H54 (cell line): ENCODE measurements at regions not wholly inside any gene's neighbourhood (a gene's known extent, or its start where the extent isn't known, plus 50 kb on each side); places are given as distances from the start of the nearest gene placed in this dataset.

Experiments
- DNase-seq: peaks from one replicate; pipeline ENCODE4 v3.0.0; 2011; ENCODE audit warnings: low spot score, mixed read lengths; ENCODE audit not compliant: insufficient read length
- FAIRE-seq: peaks from 3 replicates; lab custom pipeline; 2011; peaks lifted over from hg19 to GRCh38; lab: Jason Lieb, UNC
- POLR2A ChIP-seq: IDR thresholded peaks from 2 replicates; pipeline ENCODE4 v1.6.1; 2011; ENCODE audit warnings: low read depth, mild to moderate bottlenecking, low read length

DNA sequence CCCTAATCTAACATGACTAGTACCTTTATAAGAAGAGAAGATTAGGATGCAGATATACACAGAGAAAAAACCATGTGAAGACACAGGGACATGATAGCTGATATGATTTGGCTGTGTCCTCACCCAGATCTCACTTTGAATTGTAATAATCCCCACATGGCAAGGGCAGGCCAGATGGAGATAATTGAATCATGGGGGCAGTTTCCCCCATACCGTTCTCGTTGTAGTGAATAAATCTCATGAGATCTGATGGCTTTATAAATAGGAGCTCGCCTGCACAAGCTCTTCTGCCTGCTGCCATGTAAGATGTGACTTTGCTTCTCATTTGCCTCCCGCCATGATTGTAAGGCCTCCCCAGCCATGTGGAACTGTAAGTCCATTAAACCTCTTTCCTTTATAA is 364.3 kb downstream of the FBXW7 start:
- TF ChIP-seq POLR2A: no peak
- no peak for FAIRE-seq
- no peak for DNase-seq

DNA sequence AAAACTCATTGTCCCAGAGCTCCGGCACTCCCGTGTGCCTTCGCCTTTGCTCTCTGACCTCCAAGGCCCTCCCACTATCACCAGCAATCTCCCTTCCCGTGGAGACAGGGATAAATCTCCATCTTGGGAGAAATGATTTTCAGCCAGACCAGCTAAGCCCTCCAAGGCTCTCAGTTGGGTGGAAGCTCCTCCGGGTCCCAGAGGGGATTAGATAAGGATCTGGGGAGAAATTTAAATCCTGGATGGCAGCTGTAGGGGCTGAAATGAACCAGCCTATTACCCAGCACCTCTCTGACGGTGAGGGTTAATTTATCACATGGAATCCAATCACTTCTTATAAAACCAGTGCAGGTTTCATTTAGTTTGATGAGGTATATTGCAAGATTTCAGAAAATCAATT is 366.2 kb downstream of the FBXW7 start:
- DNase-seq (no peak), FAIRE-seq (no peak)
- TF ChIP-seq POLR2A: no peak

DNA sequence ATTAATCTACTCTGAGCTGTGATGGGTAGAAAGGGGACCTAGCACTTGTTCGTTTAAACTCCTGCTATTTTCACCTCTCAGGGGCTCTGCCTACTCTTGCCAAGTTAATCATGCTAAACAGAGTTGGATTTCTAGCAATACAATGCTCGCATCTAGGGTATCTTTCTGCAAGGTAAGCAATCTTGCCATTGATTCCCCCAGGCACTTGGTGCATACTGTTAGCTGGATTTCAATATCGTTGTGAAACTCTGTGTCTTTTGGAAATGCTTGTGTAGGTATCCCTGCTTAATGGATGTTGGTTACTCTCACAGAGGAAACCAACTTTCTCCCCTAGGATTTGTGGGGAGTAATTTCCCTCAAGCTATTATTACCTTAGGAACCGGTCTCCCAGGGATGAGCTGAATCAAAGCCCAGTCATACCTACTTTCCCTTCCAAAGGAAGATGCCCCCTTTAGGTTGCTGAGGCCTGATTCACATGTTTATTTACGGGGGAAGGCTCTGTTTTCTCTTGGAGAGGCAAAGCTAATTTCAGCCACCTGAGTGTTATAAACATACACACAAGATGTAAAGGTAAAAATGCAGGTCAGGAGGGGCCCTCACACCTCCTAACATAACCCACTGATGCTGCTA is 366.8 kb downstream of the FBXW7 start:
- no peak for FAIRE-seq
- no peak for DNase-seq
- no peak for TF ChIP-seq POLR2A

DNA sequence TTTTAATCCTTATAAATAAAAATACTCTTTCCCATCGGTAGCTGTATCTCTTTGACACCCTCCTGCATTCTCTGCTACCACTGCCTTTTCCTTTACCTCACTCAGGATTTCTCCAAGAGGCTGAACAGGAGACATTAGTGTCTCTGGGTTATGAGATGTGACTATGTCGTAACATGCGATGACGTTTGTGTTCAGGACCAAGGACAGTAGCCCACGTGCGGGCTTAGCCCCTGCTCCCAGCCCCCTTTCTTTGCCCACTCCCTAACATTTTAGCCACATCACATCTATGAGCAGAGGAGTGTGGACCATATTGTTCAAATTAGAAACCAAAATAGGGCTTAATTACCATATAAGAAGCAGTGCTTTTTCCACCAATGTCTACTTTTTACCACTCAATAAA is 369.3 kb downstream of the FBXW7 start:
- DNase-seq (no peak), FAIRE-seq (no peak)
- TF ChIP-seq POLR2A: no peak

DNA sequence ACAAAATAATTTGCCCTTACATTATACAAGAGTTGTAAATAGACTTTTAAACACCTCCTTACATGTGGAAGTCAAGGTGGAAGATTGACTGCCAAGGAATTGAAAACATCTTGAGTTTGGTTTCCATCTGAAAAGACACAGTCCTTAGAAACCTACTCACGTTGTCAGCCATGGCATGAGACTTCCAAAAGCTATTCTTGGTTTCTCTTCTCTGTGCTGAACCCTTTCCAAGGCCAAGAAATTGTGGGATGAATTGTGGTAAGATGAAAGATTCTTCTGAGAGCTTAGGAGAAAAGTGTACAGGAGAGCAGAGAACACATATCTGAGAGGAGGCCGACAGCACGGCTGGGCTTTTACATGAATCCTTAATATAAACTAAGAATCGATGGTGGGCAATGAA is 370.0 kb downstream of the FBXW7 start:
- no peak for TF ChIP-seq POLR2A
- FAIRE-seq: no peak
- DNase-seq: no peak

DNA sequence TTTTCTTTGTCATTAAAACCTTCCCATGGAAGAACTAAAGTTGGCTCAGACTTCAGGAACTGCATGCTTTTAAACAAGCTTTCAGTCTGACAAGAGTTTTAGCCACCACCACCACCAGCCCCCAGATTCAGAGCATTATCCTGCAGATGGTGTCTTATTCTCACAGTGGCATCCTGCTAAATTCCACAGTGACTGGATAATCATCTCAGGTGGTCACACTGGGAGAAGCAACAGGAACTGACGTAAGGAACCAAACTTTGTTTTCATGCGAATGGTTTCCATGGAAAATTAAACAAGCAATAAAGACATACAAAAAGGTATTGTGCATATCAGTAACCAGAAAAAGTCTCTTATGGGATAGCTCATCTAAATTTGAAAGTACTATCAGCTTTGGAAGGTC is 370.7 kb downstream of the FBXW7 start:
- TF ChIP-seq POLR2A: no peak
- DNase-seq: no peak
- FAIRE-seq: no peak

DNA sequence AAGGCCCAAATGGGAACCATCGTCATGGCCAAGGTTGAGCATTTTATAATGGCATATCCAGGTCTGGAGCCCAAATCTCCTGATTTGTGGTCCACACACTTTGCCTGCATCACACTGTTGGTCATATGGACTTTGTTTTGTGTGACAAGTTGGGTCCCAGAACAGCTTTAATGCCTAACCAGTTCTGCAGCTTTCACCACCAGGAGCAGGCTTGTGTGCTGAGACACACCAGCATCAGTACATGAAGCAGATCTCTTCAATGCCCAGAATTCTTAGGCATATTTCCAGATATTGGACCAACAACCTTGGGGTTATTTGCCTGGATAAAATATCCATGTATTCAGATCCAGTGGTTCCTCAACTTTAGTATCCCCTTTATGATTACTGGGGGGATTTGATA is 371.3 kb downstream of the FBXW7 start:
- no peak for TF ChIP-seq POLR2A
- no peak for FAIRE-seq

DNA sequence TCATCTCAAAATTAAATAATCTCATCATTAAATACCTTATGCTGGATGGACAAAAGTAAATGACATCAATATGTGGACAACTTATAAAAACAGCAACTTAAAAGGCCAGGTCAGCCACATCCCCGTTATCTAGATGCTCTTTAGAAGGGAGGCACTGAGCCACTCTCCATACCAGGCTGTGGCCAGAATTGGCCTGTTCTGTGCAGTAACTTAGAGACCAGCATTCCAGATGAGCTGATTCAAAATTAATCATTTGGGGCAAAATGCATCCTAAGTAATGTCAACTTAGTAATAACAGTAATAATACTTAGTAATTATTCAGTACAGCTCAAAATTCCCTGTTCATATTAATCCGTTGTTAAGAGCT is 373.6 kb downstream of the FBXW7 start:
- no peak for TF ChIP-seq POLR2A
- DNase-seq (no peak), FAIRE-seq (no peak)

More for the DNA sequence above, 371.3 kb downstream of the FBXW7 start:
- DNase-seq: no peak

DNA sequence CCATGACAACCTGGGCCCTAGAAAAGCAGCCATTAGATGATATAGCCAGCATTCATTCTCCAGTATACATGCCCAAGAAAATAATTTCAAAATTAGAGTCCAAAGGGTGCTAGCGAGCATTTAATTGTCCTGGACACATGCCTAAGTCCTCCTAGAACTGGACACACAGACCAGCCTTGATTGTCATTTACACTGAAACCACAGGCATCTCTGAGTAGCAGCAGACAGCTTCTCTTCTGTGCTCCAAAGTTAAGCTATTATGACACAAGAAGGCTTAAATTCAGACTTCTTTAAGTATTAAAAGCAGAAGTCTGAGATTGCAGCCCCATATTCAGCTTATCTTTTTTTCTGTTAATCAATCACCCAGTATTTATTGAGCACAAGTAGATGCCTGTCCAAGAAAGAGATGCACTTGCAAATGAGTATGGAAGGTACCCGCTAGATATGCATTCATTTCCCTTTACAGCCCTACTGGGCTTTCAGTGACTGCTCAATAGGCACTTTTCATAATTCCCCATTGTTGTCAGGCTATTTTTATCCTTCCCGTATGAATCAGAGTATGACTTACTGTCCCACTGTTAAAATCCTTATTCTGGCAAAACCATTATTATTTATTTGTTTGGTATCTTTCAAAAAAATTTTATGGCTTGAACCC is 374.1 kb downstream of the FBXW7 start:
- FAIRE-seq (no peak), DNase-seq (no peak)
- TF ChIP-seq POLR2A: no peak

DNA sequence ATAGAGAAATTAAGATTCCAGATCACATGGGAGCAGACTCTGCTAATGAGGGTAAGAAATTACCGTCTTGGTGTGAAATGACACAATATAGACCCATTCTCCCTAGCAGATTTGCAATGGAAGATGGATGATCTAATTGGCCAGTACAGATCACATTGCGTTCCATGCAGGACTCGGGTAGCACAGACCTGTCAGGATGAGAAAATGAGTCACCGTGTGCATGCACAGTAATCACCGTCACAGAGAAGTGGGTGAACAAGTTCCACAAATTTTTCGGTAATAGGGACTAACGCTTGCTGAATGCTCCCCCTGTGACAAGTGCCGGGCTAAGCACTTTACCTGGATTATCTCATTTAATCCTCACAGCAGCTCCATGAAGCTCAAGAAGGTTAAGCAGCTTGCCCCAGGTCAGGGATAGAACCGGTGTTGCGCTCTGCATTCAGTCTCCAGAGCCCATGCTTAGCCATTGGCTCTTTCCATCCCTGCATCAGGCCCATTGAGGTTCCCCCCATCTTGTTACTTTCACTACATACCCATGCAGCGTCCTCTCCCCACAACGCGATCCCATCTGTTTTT is 375.6 kb downstream of the FBXW7 start:
- no peak for FAIRE-seq
- TF ChIP-seq POLR2A: no peak
- DNase-seq: no peak

DNA sequence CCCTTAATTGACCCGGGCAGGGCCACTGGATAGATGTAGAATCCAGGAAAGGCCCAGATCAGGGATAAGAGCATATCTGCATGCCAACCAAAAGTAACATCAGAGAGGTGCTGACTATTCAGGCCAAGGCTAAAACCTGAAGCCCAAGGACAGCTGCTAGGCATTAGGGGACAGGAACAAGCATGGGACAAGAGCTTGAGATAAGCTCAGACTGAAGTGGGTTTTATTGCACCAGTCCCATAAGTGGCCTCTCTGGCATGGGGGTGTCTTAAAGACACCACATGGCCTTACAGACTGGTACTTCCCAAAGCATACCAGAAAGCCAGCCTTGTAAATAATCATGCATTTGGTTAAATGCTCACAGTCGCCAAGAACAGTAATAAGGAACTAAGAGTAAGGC is 376.1 kb downstream of the FBXW7 start:
- DNase-seq (no peak), FAIRE-seq (no peak)
- no peak for TF ChIP-seq POLR2A

DNA sequence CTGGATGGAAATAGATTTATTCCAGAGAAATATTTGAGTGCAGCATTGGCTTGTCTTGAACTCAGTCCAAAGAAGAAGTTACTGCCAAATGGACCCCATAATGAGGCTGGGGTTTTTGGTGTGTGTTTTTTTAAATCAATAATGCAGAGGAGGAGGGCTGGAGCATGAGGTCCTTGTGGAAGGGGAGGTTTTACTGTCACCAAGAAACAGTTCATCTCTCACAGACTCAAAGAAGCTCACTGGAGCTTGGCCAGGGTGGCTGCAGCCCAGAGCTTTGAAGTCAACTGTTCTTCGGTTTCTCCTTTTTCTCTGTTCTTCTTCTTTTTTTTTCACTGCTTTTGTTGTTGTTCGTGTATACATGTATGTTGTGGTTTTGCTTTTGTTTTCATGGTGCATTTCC is 377.7 kb downstream of the FBXW7 start:
- no peak for FAIRE-seq
- TF ChIP-seq POLR2A: no peak
- DNase-seq: no peak

DNA sequence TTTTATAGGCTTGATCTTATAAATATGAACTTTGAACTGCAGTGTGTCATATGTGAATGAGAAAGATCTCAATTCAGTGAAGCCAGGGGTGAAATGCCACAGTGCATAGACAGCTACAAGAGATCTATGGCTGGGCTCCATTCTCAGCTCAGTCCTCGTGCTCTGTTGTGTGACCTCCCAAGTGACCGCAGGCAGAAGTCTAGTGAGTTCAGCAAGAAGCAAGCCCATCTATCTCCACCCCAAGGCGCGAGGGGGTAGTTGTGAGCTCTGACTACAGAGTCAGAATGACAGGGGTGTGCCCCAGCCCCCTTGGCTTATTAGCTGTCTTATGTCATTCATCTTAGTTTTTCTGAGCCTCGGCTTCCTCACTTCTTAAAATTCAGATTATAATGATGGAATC is 378.3 kb downstream of the FBXW7 start:
- no peak for DNase-seq
- no peak for TF ChIP-seq POLR2A
- FAIRE-seq: no peak

DNA sequence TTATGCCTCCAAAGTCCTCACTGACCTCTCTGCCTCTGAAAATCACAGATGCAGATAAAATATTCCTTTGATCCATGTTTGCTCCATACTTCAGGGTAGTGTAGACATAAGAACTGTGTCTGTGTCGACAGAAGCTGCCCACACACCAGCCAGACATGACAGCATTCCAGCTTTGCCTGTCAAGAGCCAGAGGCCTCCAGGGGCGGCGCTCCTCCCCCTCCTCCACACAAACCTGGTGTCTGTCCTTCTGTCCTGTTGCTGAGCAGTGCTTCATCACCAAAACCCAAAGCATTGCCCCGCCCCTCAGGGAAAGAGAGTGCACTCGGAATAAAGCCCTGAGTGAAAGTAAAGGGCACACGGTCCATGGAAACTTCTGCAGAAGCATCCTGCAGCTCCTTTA is 379.4 kb downstream of the FBXW7 start:
- TF ChIP-seq POLR2A: no peak
- FAIRE-seq (no peak), DNase-seq (no peak)

DNA sequence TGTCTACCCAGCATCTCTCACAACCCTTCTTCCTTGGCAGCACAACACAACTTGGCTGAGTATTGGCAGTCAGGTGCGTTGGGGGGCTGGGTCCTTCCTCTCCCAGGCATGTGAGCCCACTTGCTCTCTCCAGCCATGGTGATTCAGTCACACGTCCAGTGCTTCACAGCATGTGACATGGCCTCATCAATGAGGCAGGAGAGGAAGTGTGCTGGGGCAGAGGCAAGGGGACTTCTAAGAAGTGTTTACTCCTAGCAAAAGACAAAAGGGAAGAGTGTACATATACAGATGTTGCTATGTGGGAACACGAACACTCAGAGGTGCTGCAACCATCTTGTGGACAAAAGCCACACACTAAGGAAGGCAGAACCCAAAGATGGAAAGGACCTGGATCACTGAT is 380.8 kb downstream of the FBXW7 start:
- DNase-seq (no peak), FAIRE-seq (no peak)
- no peak for TF ChIP-seq POLR2A
